ENCODE measurements at regions not wholly inside any gene's neighbourhood (a gene's known extent, or its start where the extent isn't known, plus 50 kb on each side); places are given as distances from the start of the nearest gene placed in this dataset.

- Histone ChIP-seq H3K79me1 (ENCODE audit: low read length) (no peaks in the 10 kb centered on the region), H4K8ac (ENCODE audit: low read depth, low read length) (no peak overlapping the region), H3K4me3 (ENCODE audit: low read depth, low read length) (no peak overlapping the region), H3K27ac (ENCODE audit: low read depth, low read length) (no peak overlapping the region), H3K23ac (ENCODE audit: low read length) (no peak overlapping the region), H3K18ac (ENCODE audit: low read length) (no peak overlapping the region), H2BK120ac (ENCODE audit: insufficient read depth, low read length, poor library complexity) (no peak overlapping the region), H4K12ac (ENCODE audit: low read depth, low read length) (no peak overlapping the region), H2AFZ (ENCODE audit: insufficient read depth, low read length, poor library complexity) (no peak overlapping the region), H3K4me1 (ENCODE audit: control insufficient read depth in 1 of 2, insufficient read depth in 2 of 2, low read length in 2 of 2) (peaks cover 0 to 2% of the 10 kb centered on the region in 2 experiments), H3K14ac (ENCODE audit: low read length) (no peak overlapping the region), H3K9me3 (ENCODE audit: insufficient read depth, low read depth, low read length) (peaks cover 5% of the 10 kb centered on the region), H3K4ac (ENCODE audit: low read depth, low read length) (no peak overlapping the region), H2AK5ac (ENCODE audit: low read length) (no peak overlapping the region), H3K9ac (ENCODE audit: low read length) (no peak overlapping the region), H3K4me2 (ENCODE audit: low read length) (no peak overlapping the region), H2BK12ac (ENCODE audit: low read length) (no peak overlapping the region), H4K91ac (ENCODE audit: low read depth, low read length) (no peak overlapping the region), H3K27me3 (ENCODE audit: insufficient read depth, low read length) (no peaks in the 10 kb centered on the region), H3K79me2 (ENCODE audit: control insufficient read depth, insufficient read depth, low read length, poor library complexity) (no peaks in the 10 kb centered on the region), H3K36me3 (ENCODE audit: control insufficient read depth in 1 of 2, insufficient read depth in 2 of 2, low read length in 2 of 2) (no peaks in the 10 kb centered on the region), H2BK5ac (ENCODE audit: low read depth, low read length, poor library complexity) (no peak overlapping the region)
- DNase-seq, result peak; percentile 24 to 46
- WGBS (ENCODE audit: extremely low coverage, insufficient coverage, insufficient read length), result no CpG with 5 or more reads among the region's 2 CpGs
Observed at GRCh38 chr13:21932578-21932977, 261.7 kb downstream of the FGF9 start.

- Histone ChIP-seq H3K4me1 (ENCODE audit: control insufficient read depth in 1 of 2, insufficient read depth in 2 of 2, low read length in 2 of 2) (peaks cover 0 to 2% of the 10 kb centered on the region in 2 experiments), H3K18ac (ENCODE audit: low read length) (no peak overlapping the region), H3K27me3 (ENCODE audit: insufficient read depth, low read length) (no peaks in the 10 kb centered on the region), H2BK120ac (ENCODE audit: insufficient read depth, low read length, poor library complexity) (no peak overlapping the region), H2BK12ac (ENCODE audit: low read length) (no peak overlapping the region), H3K14ac (ENCODE audit: low read length) (no peak overlapping the region), H4K91ac (ENCODE audit: low read depth, low read length) (no peak overlapping the region), H3K4me2 (ENCODE audit: low read length) (no peak overlapping the region), H2AK5ac (ENCODE audit: low read length) (no peak overlapping the region), H3K79me1 (ENCODE audit: low read length) (no peaks in the 10 kb centered on the region), H3K9me3 (ENCODE audit: insufficient read depth, low read depth, low read length) (peaks cover 5% of the 10 kb centered on the region), H3K4me3 (ENCODE audit: low read depth, low read length) (no peak overlapping the region), H3K23ac (ENCODE audit: low read length) (no peak overlapping the region), H4K8ac (ENCODE audit: low read depth, low read length) (no peak overlapping the region), H3K4ac (ENCODE audit: low read depth, low read length) (no peak overlapping the region), H2AFZ (ENCODE audit: insufficient read depth, low read length, poor library complexity) (no peak overlapping the region), H3K36me3 (ENCODE audit: control insufficient read depth in 1 of 2, insufficient read depth in 2 of 2, low read length in 2 of 2) (no peaks in the 10 kb centered on the region), H3K79me2 (ENCODE audit: control insufficient read depth, insufficient read depth, low read length, poor library complexity) (no peaks in the 10 kb centered on the region), H3K9ac (ENCODE audit: low read length) (no peak overlapping the region), H4K12ac (ENCODE audit: low read depth, low read length) (no peak overlapping the region), H3K27ac (ENCODE audit: low read depth, low read length) (no peak overlapping the region), H2BK5ac (ENCODE audit: low read depth, low read length, poor library complexity) (no peak overlapping the region)
- no CpG with 5 or more reads among the region's 6 CpGs for WGBS (ENCODE audit: extremely low coverage, insufficient coverage, insufficient read length)
- DNase-seq, result peak in 1 of 2 donors; percentile 2
Observed at GRCh38 chr13:21932996-21933395, 262.1 kb downstream of the FGF9 start.

GRCh38 chr13:21934284-21934683 lies 263.4 kb downstream of the FGF9 start:
- no peak overlapping the region for H3K9ac ChIP-seq (ENCODE audit: low read length)
- no peak overlapping the region for H3K27ac ChIP-seq (ENCODE audit: low read depth, low read length)

GRCh38 chr13:21936674-21937073 lies 265.8 kb downstream of the FGF9 start:
- H3K27me3 ChIP-seq (ENCODE audit: insufficient read depth, low read length), result no peaks in the 10 kb centered on the region
- H2BK5ac ChIP-seq (ENCODE audit: low read depth, low read length, poor library complexity), result no peak overlapping the region
- WGBS (ENCODE audit: extremely low coverage, insufficient coverage, insufficient read length), result 100% methylated on average over 2 of the region's 4 CpGs
- H4K12ac ChIP-seq (ENCODE audit: low read depth, low read length), result no peak overlapping the region
- DNase-seq, result no peak
- no peaks in the 10 kb centered on the region for H3K79me1 ChIP-seq (ENCODE audit: low read length)
- no peak overlapping the region for H3K4me2 ChIP-seq (ENCODE audit: low read length)
- H3K36me3 ChIP-seq (ENCODE audit: control insufficient read depth in 1 of 2, insufficient read depth in 2 of 2, low read length in 2 of 2), result no peaks in the 10 kb centered on the region
- H4K8ac ChIP-seq (ENCODE audit: low read depth, low read length), result no peak overlapping the region
- H3K23ac ChIP-seq (ENCODE audit: low read length), result no peak overlapping the region
- no peak overlapping the region for H2BK120ac ChIP-seq (ENCODE audit: insufficient read depth, low read length, poor library complexity)
- no peak overlapping the region for H3K18ac ChIP-seq (ENCODE audit: low read length)
- H3K4me3 ChIP-seq (ENCODE audit: low read depth, low read length), result no peak overlapping the region
- no peak overlapping the region for H3K27ac ChIP-seq (ENCODE audit: low read depth, low read length)
- H2AK5ac ChIP-seq (ENCODE audit: low read length), result no peak overlapping the region
- H3K79me2 ChIP-seq (ENCODE audit: control insufficient read depth, insufficient read depth, low read length, poor library complexity), result no peaks in the 10 kb centered on the region
- H3K14ac ChIP-seq (ENCODE audit: low read length), result no peak overlapping the region
- H3K9me3 ChIP-seq (ENCODE audit: insufficient read depth, low read depth, low read length), result peaks cover 7% of the 10 kb centered on the region
- H3K4ac ChIP-seq (ENCODE audit: low read depth, low read length), result no peak overlapping the region
- no peak overlapping the region for H2AFZ ChIP-seq (ENCODE audit: insufficient read depth, low read length, poor library complexity)
- H3K4me1 ChIP-seq (ENCODE audit: control insufficient read depth in 1 of 2, insufficient read depth in 2 of 2, low read length in 2 of 2), result peaks cover 0 to 2% of the 10 kb centered on the region in 2 experiments
- H2BK12ac ChIP-seq (ENCODE audit: low read length), result no peak overlapping the region
- no peak overlapping the region for H4K91ac ChIP-seq (ENCODE audit: low read depth, low read length)
- no peak overlapping the region for H3K9ac ChIP-seq (ENCODE audit: low read length)

More at GRCh38 chr13:21934284-21934683, 263.4 kb downstream of the FGF9 start:
- Histone ChIP-seq H3K79me1 (ENCODE audit: low read length) (no peaks in the 10 kb centered on the region), H2AK5ac (ENCODE audit: low read length) (no peak overlapping the region), H3K9me3 (ENCODE audit: insufficient read depth, low read depth, low read length) (peaks cover 5% of the 10 kb centered on the region), H2AFZ (ENCODE audit: insufficient read depth, low read length, poor library complexity) (no peak overlapping the region), H3K18ac (ENCODE audit: low read length) (no peak overlapping the region), H4K8ac (ENCODE audit: low read depth, low read length) (no peak overlapping the region), H4K91ac (ENCODE audit: low read depth, low read length) (no peak overlapping the region), H2BK120ac (ENCODE audit: insufficient read depth, low read length, poor library complexity) (no peak overlapping the region), H4K12ac (ENCODE audit: low read depth, low read length) (no peak overlapping the region), H2BK12ac (ENCODE audit: low read length) (no peak overlapping the region), H3K79me2 (ENCODE audit: control insufficient read depth, insufficient read depth, low read length, poor library complexity) (no peaks in the 10 kb centered on the region), H3K14ac (ENCODE audit: low read length) (no peak overlapping the region), H3K4ac (ENCODE audit: low read depth, low read length) (no peak overlapping the region), H2BK5ac (ENCODE audit: low read depth, low read length, poor library complexity) (no peak overlapping the region), H3K23ac (ENCODE audit: low read length) (no peak overlapping the region), H3K27me3 (ENCODE audit: insufficient read depth, low read length) (no peaks in the 10 kb centered on the region), H3K4me3 (ENCODE audit: low read depth, low read length) (no peak overlapping the region), H3K4me1 (ENCODE audit: control insufficient read depth in 1 of 2, insufficient read depth in 2 of 2, low read length in 2 of 2) (peaks cover 0 to 2% of the 10 kb centered on the region in 2 experiments), H3K4me2 (ENCODE audit: low read length) (no peak overlapping the region), H3K36me3 (ENCODE audit: control insufficient read depth in 1 of 2, insufficient read depth in 2 of 2, low read length in 2 of 2) (no peaks in the 10 kb centered on the region)
- DNase-seq, result no peak
- WGBS (ENCODE audit: extremely low coverage, insufficient coverage, insufficient read length), result no CpG with 5 or more reads among the region's 9 CpGs
